Breast epithelium (tissue), 4 donors: ENCODE measurements at regions not wholly inside any gene's neighbourhood (a gene's known extent, or its start where the extent isn't known, plus 50 kb on each side); places are given as distances from the start of the nearest gene placed in this dataset.
"Not testable (repeated sequence)": the region's sequence is repeated elsewhere in the genome, so short reads cannot be mapped to it uniquely, and the experiment has no call there.

ENCODE experiments used
- DNase-seq, 2 donors: peaks; one replicate each; pipeline ENCODE4 v3.0.0-alpha.2; 2019; ENCODE audit warnings: low spot score in 2 of 2
- H3K27ac ChIP-seq, 2 donors: fragments of 200-600 bp; sonication (generic) in 1 of 2; one replicate each; pipeline ENCODE4 v1.5.1; 2016 to 2019; ENCODE audit warnings: mild to moderate bottlenecking in 1 of 2
- H3K27me3 ChIP-seq, 2 donors: fragments of 200-600 bp; sonication (generic) in 1 of 2; one replicate each; pipeline versions ENCODE4 v1.5.1 to v1.6.0; 2017 to 2019; ENCODE audit warnings: control low read depth in 1 of 2, mild to moderate bottlenecking in 1 of 2
- H3K36me3 ChIP-seq: fragments of 200-600 bp; one replicate; pipeline ENCODE4 v1.5.1; 2019
- H3K4me1 ChIP-seq, 2 donors: fragments of 200-600 bp; sonication (generic); one replicate each; pipeline ENCODE4 v1.5.1; 2016 to 2019; ENCODE audit warnings: control low read depth in 1 of 2
- H3K4me3 ChIP-seq, 3 donors: fragments of 200-600 bp; sonication (generic); 1 replicate in 2 of 3; 2 replicates in 1 of 3; pipeline ENCODE4 v1.5.1; 2016 to 2019; ENCODE audit warnings: mild to moderate bottlenecking in 3 of 3, moderate library complexity in 2 of 3
- H3K9me3 ChIP-seq, 2 donors: fragments of 200-600 bp; sonication (generic) in 1 of 2; one replicate each; pipeline ENCODE4 v1.5.1; 2016 to 2019; ENCODE audit warnings: control low read depth in 1 of 2
- CTCF ChIP-seq, 3 donors: fragments of 450-650 bp; IDR thresholded peaks; one replicate each; pipeline ENCODE4 v1.5.1; 2016 to 2017; ENCODE audit warnings: antibody characterized with exemption in 3 of 3, mild to moderate bottlenecking in 3 of 3, moderate library complexity in 3 of 3
- POLR2A ChIP-seq: fragments of 450-650 bp; IDR thresholded peaks from one replicate; pipeline ENCODE4 v1.6.1; 2016; ENCODE audit warnings: antibody characterized with exemption, mild to moderate bottlenecking, moderate library complexity
- POLR2AphosphoS5 ChIP-seq, 3 donors: sonication (generic); formaldehyde crosslinking; IDR thresholded peaks; one replicate each; pipeline ENCODE4 v1.6.1; 2017; ENCODE audit warnings: antibody characterized with exemption in 3 of 3
- intact Hi-C: fragments of 100-400 bp; cut with DNase I; formaldehyde crosslinking; loops from one replicate; pipeline ENCODE4 v1.15.1; 2023; ENCODE audit warnings: low total_unique reads

GRCh38 chr7:33796538-33796937, 108.8 kb upstream of the BMPER start:
- TF ChIP-seq CTCF (IDR thresholded peaks at IDR 0.05) (no peak), POLR2A (no peak), POLR2AphosphoS5 (IDR thresholded peaks at IDR 0.05) (no peak)
- Histone ChIP-seq H3K27ac (no peak overlapping the region), H3K36me3 (no peaks in the 10 kb centered on the region), H3K4me1 (no peaks in the 10 kb centered on the region), H3K4me3 (no peak overlapping the region), H3K27me3 (no peaks in the 10 kb centered on the region), H3K9me3 (no peaks in the 10 kb centered on the region)
- no peak for DNase-seq
- intact Hi-C loops = no loop called here

DNA sequence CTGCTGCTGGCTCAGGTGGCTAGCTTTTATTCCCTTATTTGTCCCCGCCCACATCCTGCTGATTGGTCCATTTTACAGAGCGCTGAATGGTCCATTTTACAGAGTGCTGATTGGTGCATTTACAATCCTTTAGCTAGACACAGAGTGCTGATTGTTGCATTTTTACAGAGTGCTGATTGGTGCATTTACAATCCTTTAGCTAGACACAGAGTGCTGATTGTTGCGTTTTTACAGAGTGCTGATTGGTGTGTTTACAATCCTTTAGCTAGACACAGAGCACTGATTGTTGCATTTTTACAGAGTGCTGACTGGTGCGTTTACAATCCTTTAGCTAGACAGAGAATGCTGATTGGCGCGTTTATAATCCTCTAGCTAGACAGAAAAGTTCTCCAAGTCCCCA, 107.8 kb upstream of the BMPER start:
- H3K36me3 ChIP-seq, H3K27ac ChIP-seq, intact Hi-C loops, H3K4me1 ChIP-seq, DNase-seq, H3K9me3 ChIP-seq, H3K27me3 ChIP-seq, H3K4me3 ChIP-seq: not testable (repeated sequence)

DNA sequence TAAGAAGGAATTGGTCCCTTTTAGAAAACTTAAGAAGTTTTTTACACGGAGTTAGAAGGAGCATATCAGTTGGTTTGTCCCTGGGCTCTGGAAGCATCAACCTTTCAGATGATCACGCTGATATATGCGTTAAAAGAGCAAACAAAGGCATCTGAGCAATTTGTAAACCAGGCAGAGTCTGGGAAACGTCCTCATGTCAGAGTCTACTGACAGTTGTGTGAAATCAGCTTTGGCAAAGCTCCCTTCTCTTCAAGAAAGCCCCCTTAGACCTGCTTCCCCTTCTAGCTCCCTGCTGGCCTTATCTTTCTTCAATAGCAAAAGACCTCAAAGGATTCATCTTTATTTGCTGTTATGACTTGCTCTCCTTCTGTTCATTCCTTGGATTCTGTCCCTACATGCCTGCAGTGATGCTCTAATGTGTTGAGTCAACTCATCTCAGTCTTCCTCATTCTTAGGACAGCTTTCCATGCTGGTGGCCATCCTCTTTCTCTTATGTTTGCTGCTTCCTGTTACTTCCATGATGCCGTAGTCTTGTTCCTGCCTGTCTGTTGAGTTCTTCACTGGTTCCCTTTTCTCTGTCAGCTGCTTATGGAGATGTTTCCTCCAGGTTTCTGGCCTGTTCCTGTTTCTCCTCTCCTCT, 106.5 kb upstream of the BMPER start:
- no peak for DNase-seq
- intact Hi-C loops = no loop called here

DNA sequence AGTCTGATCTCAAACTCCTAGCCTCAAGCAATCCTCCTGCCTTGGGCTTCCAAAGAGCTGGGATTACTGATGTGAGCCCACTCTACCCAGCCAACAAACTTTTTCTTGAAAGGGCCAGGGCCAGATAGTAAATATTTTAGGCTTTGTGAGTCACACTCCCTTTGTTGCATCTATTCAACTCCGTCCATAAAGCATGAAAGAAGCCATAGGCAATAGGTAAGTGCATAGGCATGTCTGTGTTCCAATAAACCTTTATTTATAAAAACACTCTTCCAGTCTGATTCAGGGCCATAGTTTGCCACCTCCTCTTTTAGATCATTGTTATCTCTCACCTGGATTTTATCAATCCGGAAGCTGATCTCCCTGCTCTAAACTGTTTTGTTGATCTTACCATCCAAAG, 105.6 kb upstream of the BMPER start:
- no peak overlapping the region for H3K4me3 ChIP-seq
- H3K27ac ChIP-seq = no peak overlapping the region
- no peak for DNase-seq
- no peaks in the 10 kb centered on the region for H3K36me3 ChIP-seq
- H3K4me1 ChIP-seq = no peaks in the 10 kb centered on the region
- no peaks in the 10 kb centered on the region for H3K27me3 ChIP-seq
- TF ChIP-seq CTCF (IDR thresholded peaks at IDR 0.05) (no peak), POLR2A (no peak), POLR2AphosphoS5 (IDR thresholded peaks at IDR 0.05) (no peak)
- no peaks in the 10 kb centered on the region for H3K9me3 ChIP-seq
- intact Hi-C loops = no loop called here

More for the DNA sequence above, 106.5 kb upstream of the BMPER start:
- TF ChIP-seq POLR2AphosphoS5 (IDR thresholded peaks at IDR 0.05) (no peak), CTCF (IDR thresholded peaks at IDR 0.05) (no peak), POLR2A (no peak)
- no peaks in the 10 kb centered on the region for H3K36me3 ChIP-seq
- H3K9me3 ChIP-seq = no peaks in the 10 kb centered on the region
- no peaks in the 10 kb centered on the region for H3K27me3 ChIP-seq
- H3K27ac ChIP-seq = no peak overlapping the region
- H3K4me3 ChIP-seq = no peak overlapping the region
- H3K4me1 ChIP-seq = no peaks in the 10 kb centered on the region

GRCh38 chr7:33802600-33802999, 102.7 kb upstream of the BMPER start:
- no peaks in the 10 kb centered on the region for H3K27me3 ChIP-seq
- intact Hi-C loops = no loop called here
- H3K9me3 ChIP-seq = no peaks in the 10 kb centered on the region
- H3K36me3 ChIP-seq = no peaks in the 10 kb centered on the region
- no peak for TF ChIP-seq POLR2A
- no peak for TF ChIP-seq POLR2AphosphoS5 (IDR thresholded peaks at IDR 0.05)
- no peak for TF ChIP-seq CTCF (IDR thresholded peaks at IDR 0.05)
- no peak overlapping the region for H3K4me3 ChIP-seq
- DNase-seq = no peak
- H3K27ac ChIP-seq = no peak overlapping the region
- no peaks in the 10 kb centered on the region for H3K4me1 ChIP-seq
